GM12878 (cell line): ENCODE measurements at regions not wholly inside any gene's neighbourhood (a gene's known extent, or its start where the extent isn't known, plus 50 kb on each side); places are given as distances from the start of the nearest gene placed in this dataset.

ENCODE experiments used
- ATAC-seq: fragments of 200-7000 bp; cut with Tn5 transposase; 3 replicates; pipeline ENCODE4 v1.9.1; 2020; ENCODE audit warnings: mild to moderate bottlenecking, moderate library complexity
- BruUV-seq: library from RNA; stranded (reverse); fragments of 400-500 nt; replicated peaks from 2 replicates; lab custom pipeline; 2021; lab: Mats Ljungman, UMichigan
- CTCF ChIA-PET: fragments of 300-600 bp; sonication (Branson Sonifier 250); formaldehyde crosslinking; extraction: SDS; loops from one replicate; lab custom pipeline; 2021; ENCODE audit warnings: inconsistent platforms; lab: Yijun Ruan, JAX
- POLR2A ChIA-PET: fragments of 350-600 bp; formaldehyde crosslinking; extraction: SDS; loops from one replicate; lab custom pipeline; 2021; ENCODE audit warnings: inconsistent platforms; lab: Charles Lee
- RAD21 ChIA-PET: fragments of 300-600 bp; sonication (Branson Sonifier 250); formaldehyde crosslinking; loops from one replicate; lab custom pipeline; 2023; ENCODE audit warnings: antibody characterized with exemption; ENCODE audit not compliant: unreplicated experiment; lab: Charles Lee
- SMC1A ChIA-PET: fragments of 300-600 bp; sonication (Branson Sonifier 250); formaldehyde crosslinking; loops from one replicate; lab custom pipeline; 2023; ENCODE audit not compliant: unreplicated experiment, uncharacterized antibody; lab: Charles Lee
- DNase-seq: peaks from one replicate; pipeline ENCODE4 v3.0.0-alpha.2; 2011; ENCODE audit warnings: low read depth, low spot score
- FAIRE-seq: peaks from 3 replicates; lab custom pipeline; 2011; peaks lifted over from hg19 to GRCh38; lab: Jason Lieb, UNC
- H2AFZ ChIP-seq: 2 replicates; pipeline ENCODE4 v1.6.0; 2011; ENCODE audit warnings: low read depth, low read length, control low read depth; ENCODE audit not compliant: control insufficient read depth
- H3K27ac ChIP-seq: 2 replicates; pipeline ENCODE4 v1.5.1; 2011; ENCODE audit warnings: control low read depth; ENCODE audit not compliant: control insufficient read depth, insufficient read depth
- H3K27me3 ChIP-seq, 2 experiments: replicated peaks in 1 of 2; 2 replicates each; pipeline versions ENCODE4 v1.6.0 to v1.6.1; 2011; ENCODE audit warnings: low read length in 1 of 2; ENCODE audit not compliant: control insufficient read depth in 2 of 2, insufficient read depth in 2 of 2
- H3K36me3 ChIP-seq, 2 experiments: 2 replicates each; pipeline ENCODE4 v1.5.1; 2011; ENCODE audit warnings: low read length in 1 of 2; ENCODE audit not compliant: control insufficient read depth in 2 of 2, insufficient read depth in 2 of 2
- H3K4me1 ChIP-seq: 2 replicates; pipeline ENCODE4 v1.6.1; 2011; ENCODE audit warnings: mild to moderate bottlenecking, low read length, moderate library complexity, mixed read lengths; ENCODE audit not compliant: control insufficient read depth, insufficient read depth
- H3K4me2 ChIP-seq: 2 replicates; pipeline ENCODE4 v1.6.0; 2011; ENCODE audit warnings: control low read depth; ENCODE audit not compliant: control insufficient read depth, insufficient read depth
- H3K4me3 ChIP-seq: fragments of 200-600 bp; sonication (generic); 2 replicates; pipeline ENCODE4 v1.5.1; 2016
- H3K79me2 ChIP-seq: 2 replicates; pipeline ENCODE4 v1.6.0; 2011; ENCODE audit warnings: low read length; ENCODE audit not compliant: control insufficient read depth, insufficient read depth
- H3K9ac ChIP-seq: 2 replicates; pipeline ENCODE4 v1.8.0; 2011; ENCODE audit warnings: low read length, control low read depth, mixed read lengths; ENCODE audit not compliant: control insufficient read depth, insufficient read depth
- H3K9me3 ChIP-seq: replicated peaks from 3 replicates; pipeline ENCODE4 v1.5.1; 2011; ENCODE audit warnings: mild to moderate bottlenecking, low read length; ENCODE audit not compliant: control insufficient read depth, insufficient read depth
- H4K20me1 ChIP-seq: 2 replicates; pipeline ENCODE4 v1.6.0; 2011; ENCODE audit not compliant: control insufficient read depth, insufficient read depth
- BMI1 ChIP-seq: fragments of 450-650 bp; IDR thresholded peaks from 2 replicates; pipeline ENCODE4 v1.6.1; 2016; ENCODE audit warnings: mild to moderate bottlenecking, moderate library complexity, borderline replicate concordance
- KLF5 ChIP-seq: fragments of 450-650 bp; IDR thresholded peaks from 2 replicates; pipeline ENCODE4 v1.6.1; 2014; ENCODE audit warnings: mild to moderate bottlenecking; ENCODE audit not compliant: partially characterized antibody
- SMARCA5 ChIP-seq: fragments of 450-650 bp; IDR thresholded peaks from 2 replicates; pipeline ENCODE4 v1.6.1; 2017; ENCODE audit warnings: mild to moderate bottlenecking
- SREBF1 ChIP-seq: IDR thresholded peaks from 2 replicates; pipeline ENCODE4 v1.6.1; 2012; ENCODE audit warnings: mild to moderate bottlenecking, low read length
- WGBS: methylation state at CpG from one replicate; pipeline ENCODE4 v1.1.6; 2016; ENCODE audit warnings: low lambda C conversion rate; ENCODE audit not compliant: insufficient replicate concordance, insufficient coverage; ENCODE audit errors: missing lambda C conversion rate; 5-methylcytosine and 5-hydroxymethylcytosine counted together
- in situ Hi-C: fragments of 300-500 bp; cut with MboI; formaldehyde crosslinking; loops from 9 replicates; pipeline ENCODE4 v1.14.3; 2018; ENCODE audit warnings: mixed read lengths
- intact Hi-C: fragments of 100-400 bp; cut with micrococcal nuclease; formaldehyde crosslinking; loops from one replicate; pipeline ENCODE4 v1.14.2; 2022; ENCODE audit not compliant: unreplicated experiment
- TF ChIP-seq, protein P1 (sequence below): IDR thresholded peaks from 2 replicates; pipeline ENCODE4 v1.6.1; 2012; ENCODE audit warnings: low read depth, low read length, improper control_type of control experiment
- TF ChIP-seq, protein P2 (sequence below): IDR thresholded peaks from 2 replicates; pipeline ENCODE4 v1.6.1; 2011; ENCODE audit warnings: borderline replicate concordance, low read depth, mild to moderate bottlenecking, moderate library complexity, mixed read lengths, low read length; ENCODE audit not compliant: insufficient read depth; ENCODE audit errors: extremely low read length

- intact Hi-C loops (no loop called here), in situ Hi-C loops (no loop called here)
- RAD21 ChIA-PET: no interaction called here
- SMC1A ChIA-PET: interaction anchor here (0.6 kb wide), 2 partner anchors 255 to 453 kb away, joined by 3 read pairs; no protein-coding TSS in a partner anchor
- Histone ChIP-seq H3K36me3 (no peaks in the 10 kb centered on the region), H4K20me1 (no peaks in the 10 kb centered on the region), H3K4me3 (no peak overlapping the region), H3K4me1 (no peaks in the 10 kb centered on the region), H3K79me2 (no peaks in the 10 kb centered on the region), H3K9me3 (no peaks in the 10 kb centered on the region), H3K4me2 (no peak overlapping the region), H2AFZ (no peak overlapping the region), H3K9ac (no peak overlapping the region), H3K27me3 (peaks cover 0 to 2% of the 10 kb centered on the region in 2 experiments; a peak in 1 of 4 replicates), H3K27ac (no peak overlapping the region)
- CTCF ChIA-PET: no interaction called here
- BruUV-seq: no TSS peak
- 9% methylated on average over 3 of the region's 4 CpGs for WGBS
- TF ChIP-seq BMI1: no peak
- ATAC-seq: no peak
- DNase-seq: no peak
- POLR2A ChIA-PET: no interaction called here
- FAIRE-seq: no peak
Measured at GRCh38 chr12:115716551-115716950, 560.9 kb downstream of the MED13L start.

DNA sequence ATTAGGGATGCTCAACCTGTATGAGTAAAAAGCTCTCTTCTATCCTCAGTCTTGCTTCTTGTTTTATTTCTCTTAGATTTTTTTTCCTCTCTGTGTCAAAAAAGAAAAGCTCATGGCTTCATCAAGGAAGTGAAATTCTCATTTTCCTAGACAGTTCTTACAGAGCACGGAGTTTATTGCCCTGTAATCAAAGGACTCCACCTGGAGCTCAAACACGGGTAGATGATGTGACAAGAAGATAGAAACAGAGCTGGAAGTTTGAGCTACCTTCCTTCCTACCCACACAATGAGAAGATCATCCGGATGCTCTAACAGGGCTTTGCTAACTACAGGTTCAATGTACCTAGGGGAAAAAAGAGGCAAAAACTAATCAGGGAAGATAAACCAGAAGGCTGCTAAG lies 564.8 kb downstream of the MED13L start:
- ATAC-seq: no peak
- H3K36me3 ChIP-seq: no peaks in the 10 kb centered on the region
- H4K20me1 ChIP-seq: no peaks in the 10 kb centered on the region
- TF ChIP-seq, protein P1, sequence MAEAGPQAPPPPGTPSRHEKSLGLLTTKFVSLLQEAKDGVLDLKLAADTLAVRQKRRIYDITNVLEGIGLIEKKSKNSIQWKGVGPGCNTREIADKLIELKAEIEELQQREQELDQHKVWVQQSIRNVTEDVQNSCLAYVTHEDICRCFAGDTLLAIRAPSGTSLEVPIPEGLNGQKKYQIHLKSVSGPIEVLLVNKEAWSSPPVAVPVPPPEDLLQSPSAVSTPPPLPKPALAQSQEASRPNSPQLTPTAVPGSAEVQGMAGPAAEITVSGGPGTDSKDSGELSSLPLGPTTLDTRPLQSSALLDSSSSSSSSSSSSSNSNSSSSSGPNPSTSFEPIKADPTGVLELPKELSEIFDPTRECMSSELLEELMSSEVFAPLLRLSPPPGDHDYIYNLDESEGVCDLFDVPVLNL: no peak
- TF ChIP-seq SREBF1 (no peak), KLF5 (no peak), SMARCA5 (no peak)
- TF ChIP-seq, protein P2, sequence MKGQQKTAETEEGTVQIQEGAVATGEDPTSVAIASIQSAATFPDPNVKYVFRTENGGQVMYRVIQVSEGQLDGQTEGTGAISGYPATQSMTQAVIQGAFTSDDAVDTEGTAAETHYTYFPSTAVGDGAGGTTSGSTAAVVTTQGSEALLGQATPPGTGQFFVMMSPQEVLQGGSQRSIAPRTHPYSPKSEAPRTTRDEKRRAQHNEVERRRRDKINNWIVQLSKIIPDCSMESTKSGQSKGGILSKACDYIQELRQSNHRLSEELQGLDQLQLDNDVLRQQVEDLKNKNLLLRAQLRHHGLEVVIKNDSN: no peak
- 32% methylated on average over 3 of the region's 3 CpGs for WGBS
- H3K27ac ChIP-seq: no peak overlapping the region
- RAD21 ChIA-PET: no interaction called here
- SMC1A ChIA-PET: no interaction called here
- CTCF ChIA-PET: interaction anchor here (1.4 kb wide), 1 partner anchor 39 kb away, joined by 4 read pairs; no protein-coding TSS in a partner anchor
- POLR2A ChIA-PET: no interaction called here
- no peaks in the 10 kb centered on the region for H3K4me1 ChIP-seq
- H3K4me2 ChIP-seq: no peak overlapping the region
- H3K9me3 ChIP-seq: no peaks in the 10 kb centered on the region
- no peak overlapping the region for H3K4me3 ChIP-seq
- in situ Hi-C loops: no loop called here
- H2AFZ ChIP-seq: no peak overlapping the region
- no peak for DNase-seq
- no peaks in the 10 kb centered on the region for H3K79me2 ChIP-seq
- no peak overlapping the region for H3K9ac ChIP-seq
- no peak for FAIRE-seq
- peaks cover 0 to 2% of the 10 kb centered on the region in 2 experiments; a peak in 1 of 4 replicates for H3K27me3 ChIP-seq
- intact Hi-C loops: no loop called here
- BruUV-seq: no TSS peak
